ENCODE measurements at regions not wholly inside any gene's neighbourhood (a gene's known extent, or its start where the extent isn't known, plus 50 kb on each side); places are given as distances from the start of the nearest gene placed in this dataset.
"Not testable (repeated sequence)": the region's sequence is repeated elsewhere in the genome, so short reads cannot be mapped to it uniquely, and the experiment has no call there.

- DNase-seq: no peak
These were observed 313.6 kb downstream of the TBC1D32 start for GRCh38 chr6:121020656-121021055.

- no peak for DNase-seq
These were observed 325.7 kb downstream of the TBC1D32 start for GRCh38 chr6:121008553-121008952.

GRCh38 chr6:121006024-121006423 is 328.3 kb downstream of the TBC1D32 start:
- no peak for DNase-seq

- no peak for DNase-seq
These were observed 333.9 kb downstream of the TBC1D32 start for GRCh38 chr6:121000381-121000780.

- no peak for DNase-seq
These were observed 337.9 kb downstream of the TBC1D32 start for GRCh38 chr6:120996340-120996739.

- no peak for DNase-seq
These were observed 339.7 kb downstream of the TBC1D32 start for GRCh38 chr6:120994573-120994967.

- no peak for DNase-seq
These were observed 340.2 kb downstream of the TBC1D32 start for GRCh38 chr6:120993929-120994572.

GRCh38 chr6:120992257-120992656 is 342.0 kb downstream of the TBC1D32 start:
- no peak for DNase-seq

GRCh38 chr6:120990866-120991265 is 343.4 kb downstream of the TBC1D32 start:
- DNase-seq: no peak

- no peak for DNase-seq
These were observed 352.4 kb downstream of the TBC1D32 start for GRCh38 chr6:120981835-120982234.

- DNase-seq: no peak
These were observed 368.0 kb downstream of the TBC1D32 start for GRCh38 chr6:120966321-120966720.

GRCh38 chr6:120965814-120966213 is 368.5 kb downstream of the TBC1D32 start:
- no peak for DNase-seq

- DNase-seq: no peak
These were observed 373.5 kb downstream of the TBC1D32 start for GRCh38 chr6:120960761-120961160.

GRCh38 chr6:120954111-120954510 is 380.2 kb downstream of the TBC1D32 start:
- DNase-seq: no peak

GRCh38 chr6:120951258-120951657 is 383.0 kb downstream of the TBC1D32 start:
- no peak for DNase-seq

GRCh38 chr6:120947111-120947510 is 387.2 kb downstream of the TBC1D32 start:
- DNase-seq: no peak

- no peak for DNase-seq
These were observed 388.2 kb downstream of the TBC1D32 start for GRCh38 chr6:120945905-120946594.

- DNase-seq: no peak
These were observed 395.3 kb downstream of the TBC1D32 start for GRCh38 chr6:120938876-120939472.

GRCh38 chr6:120938164-120938875 is 396.0 kb downstream of the TBC1D32 start:
- DNase-seq: no peak

GRCh38 chr6:120935908-120936307 is 398.4 kb downstream of the TBC1D32 start:
- no peak for DNase-seq

GRCh38 chr6:120935016-120935415 is 399.3 kb downstream of the TBC1D32 start:
- no peak for DNase-seq

GRCh38 chr6:120931520-120932180 is 402.6 kb downstream of the TBC1D32 start:
- DNase-seq: not testable (repeated sequence)

GRCh38 chr6:120930500-120930899 is 403.8 kb downstream of the TBC1D32 start:
- DNase-seq: not testable (repeated sequence)
